Astrocyte (in vitro differentiated cells and primary cell): ENCODE measurements at regions not wholly inside any gene's neighbourhood (a gene's known extent, or its start where the extent isn't known, plus 50 kb on each side); places are given as distances from the start of the nearest gene placed in this dataset.

ENCODE experiments used
- DNase-seq: peaks from one replicate; pipeline ENCODE4 v3.0.0-alpha.2; 2010; ENCODE audit warnings: low read depth
- FAIRE-seq: peaks from 2 replicates; lab custom pipeline; 2011; peaks lifted over from hg19 to GRCh38; lab: Jason Lieb, UNC
- H2AFZ ChIP-seq: 2 replicates; pipeline ENCODE4 v1.6.0; 2012; ENCODE audit warnings: low read depth, low read length, inconsistent platforms
- H3K27ac ChIP-seq: 2 replicates; pipeline ENCODE4 v1.5.1; 2011; ENCODE audit warnings: low read depth, low read length, inconsistent platforms
- H3K27me3 ChIP-seq: 2 replicates; pipeline ENCODE4 v1.6.0; 2011; ENCODE audit warnings: low read length, inconsistent platforms; ENCODE audit not compliant: insufficient read depth
- H3K36me3 ChIP-seq: 2 replicates; pipeline ENCODE4 v1.5.1; 2011; ENCODE audit warnings: low read length, inconsistent platforms; ENCODE audit not compliant: insufficient read depth
- H3K4me1 ChIP-seq: 2 replicates; pipeline ENCODE4 v1.5.1; 2011; ENCODE audit warnings: low read length, inconsistent platforms; ENCODE audit not compliant: insufficient read depth
- H3K4me2 ChIP-seq: 2 replicates; pipeline ENCODE4 v1.6.0; 2012; ENCODE audit warnings: low read length, inconsistent platforms
- H3K4me3 ChIP-seq: 2 replicates; pipeline ENCODE4 v1.5.1; 2011; ENCODE audit warnings: low read depth, mild to moderate bottlenecking, low read length, inconsistent platforms; ENCODE audit not compliant: insufficient read depth
- H3K79me2 ChIP-seq: 2 replicates; pipeline ENCODE4 v1.6.0; 2012; ENCODE audit warnings: mild to moderate bottlenecking, low read length, inconsistent platforms; ENCODE audit not compliant: insufficient read depth
- H3K9ac ChIP-seq: 2 replicates; pipeline ENCODE4 v1.6.0; 2012; ENCODE audit warnings: mild to moderate bottlenecking, low read length, inconsistent platforms
- H3K9me3 ChIP-seq: 2 replicates; pipeline ENCODE4 v1.5.1; 2012; ENCODE audit warnings: low read depth, mild to moderate bottlenecking, low read length, inconsistent platforms; ENCODE audit not compliant: insufficient read depth
- H4K20me1 ChIP-seq: 2 replicates; pipeline ENCODE4 v1.6.0; 2012; ENCODE audit warnings: low read length, inconsistent platforms; ENCODE audit not compliant: insufficient read depth
- H3K27ac Mint-ChIP-seq: one replicate; pipeline ENCODE4 v1.8.0; 2021; ENCODE audit warnings: mild to moderate bottlenecking, mixed read lengths; ENCODE audit not compliant: unreplicated experiment
- H3K27me3 Mint-ChIP-seq: one replicate; pipeline ENCODE4 v1.8.0; 2021; ENCODE audit warnings: low read depth, mixed read lengths; ENCODE audit not compliant: unreplicated experiment
- H3K36me3 Mint-ChIP-seq: one replicate; pipeline ENCODE4 v1.8.0; 2021; ENCODE audit warnings: low read depth, mixed read lengths; ENCODE audit not compliant: unreplicated experiment
- H3K4me1 Mint-ChIP-seq: one replicate; pipeline ENCODE4 v1.8.0; 2021; ENCODE audit warnings: low read depth, mixed read lengths; ENCODE audit not compliant: unreplicated experiment
- H3K4me3 Mint-ChIP-seq: one replicate; pipeline ENCODE4 v1.8.0; 2021; ENCODE audit warnings: mild to moderate bottlenecking, moderate library complexity, mixed read lengths; ENCODE audit not compliant: unreplicated experiment
- H3K9me3 Mint-ChIP-seq: one replicate; pipeline ENCODE4 v1.8.0; 2021; ENCODE audit warnings: mild to moderate bottlenecking, mixed read lengths; ENCODE audit not compliant: unreplicated experiment
- CTCF ChIP-seq: IDR thresholded peaks from 2 replicates; pipeline ENCODE4 v1.5.1; 2011; ENCODE audit warnings: low read depth, mild to moderate bottlenecking, inconsistent platforms, low read length, moderate library complexity; ENCODE audit not compliant: insufficient read depth
- EZH2 ChIP-seq: IDR thresholded peaks from 2 replicates; pipeline ENCODE4 v1.6.1; 2012; ENCODE audit warnings: mild to moderate bottlenecking, low read length, inconsistent platforms; ENCODE audit not compliant: insufficient read depth

- H3K27me3 ChIP-seq, result no peaks in the 10 kb centered on the region
- FAIRE-seq (no peak), DNase-seq (no peak)
- Mint-ChIP-seq H3K4me1 (no peaks in the 10 kb centered on the region), H3K36me3 (no peaks in the 10 kb centered on the region), H3K9me3 (no peaks in the 10 kb centered on the region), H3K4me3 (no peak overlapping the region), H3K27ac (no peak overlapping the region), H3K27me3 (peaks cover 4% of the 10 kb centered on the region)
- TF ChIP-seq CTCF, result no peak
- H3K4me2 ChIP-seq, result no peak overlapping the region
- H3K9me3 ChIP-seq, result no peaks in the 10 kb centered on the region
- no peak overlapping the region for H2AFZ ChIP-seq
- no peak overlapping the region for H3K4me3 ChIP-seq
- no peak overlapping the region for H3K9ac ChIP-seq
- H3K79me2 ChIP-seq, result no peaks in the 10 kb centered on the region
- H3K4me1 ChIP-seq, result no peaks in the 10 kb centered on the region
- no peak overlapping the region for H3K27ac ChIP-seq
- H4K20me1 ChIP-seq, result no peaks in the 10 kb centered on the region
- H3K36me3 ChIP-seq, result no peaks in the 10 kb centered on the region
Observed at GRCh38 chr18:70459251-70459650, 170.4 kb downstream of the SOCS6 start.

GRCh38 chr18:70457788-70458187 lies 168.9 kb downstream of the SOCS6 start:
- Histone ChIP-seq H3K4me1 (no peaks in the 10 kb centered on the region), H3K36me3 (no peaks in the 10 kb centered on the region), H2AFZ (no peak overlapping the region), H3K9me3 (no peaks in the 10 kb centered on the region), H3K79me2 (no peaks in the 10 kb centered on the region), H3K4me3 (no peak overlapping the region), H3K4me2 (no peak overlapping the region), H3K9ac (no peak overlapping the region), H3K27ac (no peak overlapping the region), H4K20me1 (no peaks in the 10 kb centered on the region), H3K27me3 (no peaks in the 10 kb centered on the region)
- H3K27me3 Mint-ChIP-seq, result peaks cover 4% of the 10 kb centered on the region
- no peaks in the 10 kb centered on the region for H3K4me1 Mint-ChIP-seq
- TF ChIP-seq EZH2 (no peak), CTCF (no peak)
- H3K9me3 Mint-ChIP-seq, result no peaks in the 10 kb centered on the region
- no peak overlapping the region for H3K27ac Mint-ChIP-seq
- no peaks in the 10 kb centered on the region for H3K36me3 Mint-ChIP-seq
- FAIRE-seq, result no peak
- no peak for DNase-seq
- H3K4me3 Mint-ChIP-seq, result no peak overlapping the region

GRCh38 chr18:70457223-70457622 lies 168.4 kb downstream of the SOCS6 start:
- H3K36me3 ChIP-seq, result no peaks in the 10 kb centered on the region
- H2AFZ ChIP-seq, result no peak overlapping the region
- H3K79me2 ChIP-seq, result no peaks in the 10 kb centered on the region
- no peak overlapping the region for H3K27ac ChIP-seq
- H4K20me1 ChIP-seq, result no peaks in the 10 kb centered on the region
- Mint-ChIP-seq H3K4me3 (no peak overlapping the region), H3K4me1 (no peaks in the 10 kb centered on the region), H3K27me3 (peaks cover 4% of the 10 kb centered on the region), H3K27ac (no peak overlapping the region), H3K36me3 (no peaks in the 10 kb centered on the region), H3K9me3 (no peaks in the 10 kb centered on the region)
- H3K9ac ChIP-seq, result no peak overlapping the region
- no peak overlapping the region for H3K4me3 ChIP-seq
- no peaks in the 10 kb centered on the region for H3K27me3 ChIP-seq
- no peak for FAIRE-seq
- H3K4me1 ChIP-seq, result no peaks in the 10 kb centered on the region
- TF ChIP-seq CTCF, result no peak
- no peak for TF ChIP-seq EZH2
- H3K4me2 ChIP-seq, result no peak overlapping the region
- H3K9me3 ChIP-seq, result no peaks in the 10 kb centered on the region
- no peak for DNase-seq
